K562 (cell line): ENCODE measurements at regions not wholly inside any gene's neighbourhood (a gene's known extent, or its start where the extent isn't known, plus 50 kb on each side); places are given as distances from the start of the nearest gene placed in this dataset.

Experiments used
- C11orf30 ChIP-seq: fragments of 450-650 bp; IDR thresholded peaks from 2 replicates; pipeline ENCODE4 v1.6.1; 2016; ENCODE audit warnings: low read depth, mild to moderate bottlenecking
- ETV6 ChIP-seq, 3 experiments: fragments of 150-350 bp in 1 of 3; sonication (generic) in 1 of 3; formaldehyde crosslinking in 1 of 3; IDR thresholded peaks; 2 replicates each; pipeline versions ENCODE4 v1.6.1 to v1.8.0; 2014 to 2022; ENCODE audit warnings: borderline replicate concordance in 2 of 3, low read depth in 2 of 3, antibody characterized with exemption in 1 of 3, low read length in 1 of 3, mild to moderate bottlenecking in 1 of 3, missing genetic modification reagents in 1 of 3
- FOXP1 ChIP-seq: sonication (generic); formaldehyde crosslinking; IDR thresholded peaks from 2 replicates; pipeline ENCODE4 v1.8.0; 2022; ENCODE audit warnings: mild to moderate bottlenecking, missing genetic modification reagents
- HEY1 ChIP-seq: fragments of 250-450 bp; sonication (Bioruptor Pico); IDR thresholded peaks from 2 replicates; pipeline ENCODE4 v1.5.0; 2020; ENCODE audit warnings: mild to moderate bottlenecking, moderate library complexity, borderline replicate concordance
- KLF1 ChIP-seq: fragments of 450-650 bp; IDR thresholded peaks from 2 replicates; pipeline ENCODE4 v1.6.1; 2016; ENCODE audit warnings: missing genetic modification characterization, missing compliant biosample characterization
- KLF10 ChIP-seq: fragments of 250-450 bp; sonication (Bioruptor Pico); IDR thresholded peaks from 2 replicates; pipeline ENCODE4 v1.6.1; 2021; ENCODE audit warnings: matching md5 sums
- MED1 ChIP-seq: sonication (generic); formaldehyde crosslinking; IDR thresholded peaks from 2 replicates; pipeline ENCODE4 v1.8.1; 2023; ENCODE audit warnings: missing genetic modification reagents, borderline replicate concordance
- NR2C2 ChIP-seq, 2 experiments: fragments of 200-800 bp in 1 of 2; sonication (Bioruptor generic) in 1 of 2; sonication (generic) in 1 of 2; formaldehyde crosslinking in 1 of 2; IDR thresholded peaks; 2 replicates each; pipeline versions ENCODE4 v1.6.1 to v1.8.0; 2016 to 2022; ENCODE audit warnings: mild to moderate bottlenecking in 1 of 2, missing compliant biosample characterization in 1 of 2, missing genetic modification characterization in 1 of 2, missing genetic modification reagents in 1 of 2
- POLR2B ChIP-seq: fragments of 450-650 bp; IDR thresholded peaks from 2 replicates; pipeline ENCODE4 v1.6.1; 2018; ENCODE audit warnings: low read depth; ENCODE audit not compliant: partially characterized antibody
- RBM39 ChIP-seq: fragments of 200-400 bp; formaldehyde crosslinking; optimal IDR thresholded peaks from 2 replicates; pipeline ENCODE3; 2018; ENCODE audit warnings: low read depth, low read length
- SMARCA4 ChIP-seq: fragments of 450-650 bp; IDR thresholded peaks from 2 replicates; pipeline ENCODE4 v1.6.1; 2016
- SNIP1 ChIP-seq: fragments of 450-650 bp; IDR thresholded peaks from 2 replicates; pipeline ENCODE4 v1.7.1; 2017; ENCODE audit warnings: low read depth, mild to moderate bottlenecking
- TAF7 ChIP-seq: fragments of 450-650 bp; IDR thresholded peaks from 2 replicates; pipeline ENCODE4 v1.6.1; 2016; ENCODE audit warnings: missing genetic modification characterization, missing compliant biosample characterization
- TBP ChIP-seq: optimal IDR thresholded peaks from 2 replicates; pipeline ENCODE3; 2011; ENCODE audit warnings: low read depth, low read length, improper control_type of control experiment
- ZBTB17 ChIP-seq: fragments of 450-650 bp; formaldehyde crosslinking; IDR thresholded peaks from 2 replicates; pipeline ENCODE4 v1.4.0; 2020; ENCODE audit warnings: mild to moderate bottlenecking
- ZNF212 ChIP-seq: fragments of 450-650 bp; formaldehyde crosslinking; IDR thresholded peaks from 2 replicates; pipeline ENCODE4 v1.4.0; 2020; ENCODE audit warnings: mild to moderate bottlenecking
- TF ChIP-seq, protein P1 (sequence below): fragments of 450-650 bp; conservative IDR thresholded peaks from 2 replicates; pipeline ENCODE4 v1.6.1; 2016; ENCODE audit warnings: missing genetic modification characterization, low read depth, mild to moderate bottlenecking, missing compliant biosample characterization, moderate library complexity
- TF ChIP-seq, protein P2 (sequence below): sonication (generic); formaldehyde crosslinking; IDR thresholded peaks from 2 replicates; pipeline ENCODE4 v1.9.0; 2022; ENCODE audit warnings: mild to moderate bottlenecking, missing genetic modification reagents
- TF ChIP-seq, protein P3 (sequence below): sonication (generic); formaldehyde crosslinking; IDR thresholded peaks from 2 replicates; pipeline ENCODE4 v1.8.0; 2022; ENCODE audit warnings: missing genetic modification reagents, mild to moderate bottlenecking, borderline replicate concordance
- TF ChIP-seq, protein P4 (sequence below): IDR thresholded peaks from 2 replicates; pipeline ENCODE4 v1.6.1; 2012; ENCODE audit warnings: low read depth, low read length, improper control_type of control experiment, borderline replicate concordance
- TF ChIP-seq, protein P5 (sequence below), 2 experiments: fragments of 200-800 bp in 1 of 2; sonication (Bioruptor generic) in 1 of 2; sonication (generic) in 1 of 2; formaldehyde crosslinking in 1 of 2; IDR thresholded peaks in 1 of 2; conservative IDR thresholded peaks in 1 of 2; 2 replicates each; pipeline versions ENCODE4 v1.5.0 to v1.6.1; 2016 to 2020; ENCODE audit warnings: missing compliant biosample characterization in 1 of 2, missing genetic modification characterization in 1 of 2, missing genetic modification reagents in 1 of 2

DNA sequence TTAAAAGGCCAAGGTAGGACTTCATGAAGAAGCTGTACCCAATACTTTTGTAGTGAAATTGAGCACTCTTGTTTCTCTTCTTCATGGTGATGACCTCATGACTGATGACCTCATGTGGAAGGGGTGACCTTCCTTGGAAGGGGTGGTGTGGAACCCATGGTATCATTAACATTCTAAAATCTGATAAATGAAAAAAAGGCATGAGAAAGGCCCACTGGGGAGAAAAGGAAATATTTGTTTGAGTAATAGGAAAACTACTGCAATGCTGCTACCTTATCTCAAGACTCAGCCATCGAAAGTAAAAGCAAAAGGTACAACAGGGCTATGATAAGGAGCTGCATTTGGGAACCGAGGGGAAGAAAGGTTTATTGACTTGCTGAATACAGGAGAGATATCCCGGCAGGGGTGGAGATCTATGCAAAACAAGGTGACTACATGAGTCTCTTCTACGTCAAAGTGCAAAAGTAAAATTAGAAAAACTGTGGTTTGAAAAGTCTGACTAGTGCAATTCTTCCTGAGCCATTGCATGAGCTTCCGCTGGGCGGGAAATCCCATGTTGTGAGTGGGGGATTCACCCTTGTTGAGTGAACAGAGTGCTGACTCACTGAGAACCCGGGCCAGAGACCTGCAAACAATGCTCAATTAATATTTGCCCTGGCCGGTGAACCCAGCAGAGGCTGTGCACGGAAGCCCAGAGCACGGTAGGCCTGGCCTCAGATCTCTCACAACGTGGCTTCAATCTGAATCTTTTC, 138.9 kb upstream of the RFC3 start (continued):
- TF ChIP-seq ETV6 (IDR thresholded peaks at IDR 0.05; ENCODE audit: borderline replicate concordance in 1 of 2, low read depth in 2 of 2, low read length in 1 of 2) (no peak), ETV6 (CRISPR knock-in tag; IDR thresholded peaks at IDR 0.05; ENCODE audit: borderline replicate concordance) (no peak), FOXP1 (CRISPR knock-in tag) (no peak), MED1 (CRISPR knock-in tag) (no peak), ZNF212 (CRISPR knock-in tag) (no peak), NR2C2 (CRISPR knock-in tag; IDR thresholded peaks at IDR 0.05) (no peak), NR2C2 (tag; IDR thresholded peaks at IDR 0.05) (peak; percentile 55; the same call in 1 of the 2 replicates), HEY1 (no peak), SMARCA4 (no peak), ZBTB17 (CRISPR knock-in tag) (no peak), SNIP1 (no peak), KLF10 (CRISPR knock-in tag) (no peak), TAF7 (no peak), POLR2B (no peak), C11orf30 (peak; percentile 62), RBM39 (no peak), KLF1 (no peak), TBP (no peak)
- TF ChIP-seq, protein P1, sequence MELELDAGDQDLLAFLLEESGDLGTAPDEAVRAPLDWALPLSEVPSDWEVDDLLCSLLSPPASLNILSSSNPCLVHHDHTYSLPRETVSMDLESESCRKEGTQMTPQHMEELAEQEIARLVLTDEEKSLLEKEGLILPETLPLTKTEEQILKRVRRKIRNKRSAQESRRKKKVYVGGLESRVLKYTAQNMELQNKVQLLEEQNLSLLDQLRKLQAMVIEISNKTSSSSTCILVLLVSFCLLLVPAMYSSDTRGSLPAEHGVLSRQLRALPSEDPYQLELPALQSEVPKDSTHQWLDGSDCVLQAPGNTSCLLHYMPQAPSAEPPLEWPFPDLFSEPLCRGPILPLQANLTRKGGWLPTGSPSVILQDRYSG (tag) = no peak
- TF ChIP-seq, protein P2, sequence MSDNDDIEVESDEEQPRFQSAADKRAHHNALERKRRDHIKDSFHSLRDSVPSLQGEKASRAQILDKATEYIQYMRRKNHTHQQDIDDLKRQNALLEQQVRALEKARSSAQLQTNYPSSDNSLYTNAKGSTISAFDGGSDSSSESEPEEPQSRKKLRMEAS = no peak
- TF ChIP-seq, protein P3, sequence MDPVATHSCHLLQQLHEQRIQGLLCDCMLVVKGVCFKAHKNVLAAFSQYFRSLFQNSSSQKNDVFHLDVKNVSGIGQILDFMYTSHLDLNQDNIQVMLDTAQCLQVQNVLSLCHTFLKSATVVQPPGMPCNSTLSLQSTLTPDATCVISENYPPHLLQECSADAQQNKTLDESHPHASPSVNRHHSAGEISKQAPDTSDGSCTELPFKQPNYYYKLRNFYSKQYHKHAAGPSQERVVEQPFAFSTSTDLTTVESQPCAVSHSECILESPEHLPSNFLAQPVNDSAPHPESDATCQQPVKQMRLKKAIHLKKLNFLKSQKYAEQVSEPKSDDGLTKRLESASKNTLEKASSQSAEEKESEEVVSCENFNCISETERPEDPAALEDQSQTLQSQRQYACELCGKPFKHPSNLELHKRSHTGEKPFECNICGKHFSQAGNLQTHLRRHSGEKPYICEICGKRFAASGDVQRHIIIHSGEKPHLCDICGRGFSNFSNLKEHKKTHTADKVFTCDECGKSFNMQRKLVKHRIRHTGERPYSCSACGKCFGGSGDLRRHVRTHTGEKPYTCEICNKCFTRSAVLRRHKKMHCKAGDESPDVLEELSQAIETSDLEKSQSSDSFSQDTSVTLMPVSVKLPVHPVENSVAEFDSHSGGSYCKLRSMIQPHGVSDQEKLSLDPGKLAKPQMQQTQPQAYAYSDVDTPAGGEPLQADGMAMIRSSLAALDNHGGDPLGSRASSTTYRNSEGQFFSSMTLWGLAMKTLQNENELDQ = no peak
- TF ChIP-seq, protein P4, sequence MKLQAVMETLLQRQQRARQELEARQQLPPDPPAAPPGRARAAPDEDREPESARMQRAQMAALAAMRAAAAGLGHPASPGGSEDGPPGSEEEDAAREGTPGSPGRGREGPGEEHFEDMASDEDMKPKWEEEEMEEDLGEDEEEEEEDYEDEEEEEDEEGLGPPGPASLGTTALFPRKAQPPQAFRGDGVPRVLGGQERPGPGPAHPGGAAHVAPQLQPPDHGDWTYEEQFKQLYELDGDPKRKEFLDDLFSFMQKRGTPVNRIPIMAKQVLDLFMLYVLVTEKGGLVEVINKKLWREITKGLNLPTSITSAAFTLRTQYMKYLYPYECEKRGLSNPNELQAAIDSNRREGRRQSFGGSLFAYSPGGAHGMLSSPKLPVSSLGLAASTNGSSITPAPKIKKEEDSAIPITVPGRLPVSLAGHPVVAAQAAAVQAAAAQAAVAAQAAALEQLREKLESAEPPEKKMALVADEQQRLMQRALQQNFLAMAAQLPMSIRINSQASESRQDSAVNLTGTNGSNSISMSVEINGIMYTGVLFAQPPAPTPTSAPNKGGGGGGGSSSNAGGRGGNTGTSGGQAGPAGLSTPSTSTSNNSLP = no peak
- TF ChIP-seq, protein P5, sequence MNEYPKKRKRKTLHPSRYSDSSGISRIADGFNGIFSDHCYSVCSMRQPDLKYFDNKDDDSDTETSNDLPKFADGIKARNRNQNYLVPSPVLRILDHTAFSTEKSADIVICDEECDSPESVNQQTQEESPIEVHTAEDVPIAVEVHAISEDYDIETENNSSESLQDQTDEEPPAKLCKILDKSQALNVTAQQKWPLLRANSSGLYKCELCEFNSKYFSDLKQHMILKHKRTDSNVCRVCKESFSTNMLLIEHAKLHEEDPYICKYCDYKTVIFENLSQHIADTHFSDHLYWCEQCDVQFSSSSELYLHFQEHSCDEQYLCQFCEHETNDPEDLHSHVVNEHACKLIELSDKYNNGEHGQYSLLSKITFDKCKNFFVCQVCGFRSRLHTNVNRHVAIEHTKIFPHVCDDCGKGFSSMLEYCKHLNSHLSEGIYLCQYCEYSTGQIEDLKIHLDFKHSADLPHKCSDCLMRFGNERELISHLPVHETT (CRISPR knock-in tag; conservative IDR thresholded peaks at IDR 0.05 in 1 of 2, IDR thresholded peaks at IDR 0.05 in 1 of 2) = 0 out of 4 replicates have a peak, but pooled peaks of 1 of the 2 experiments have one; percentile 13
